HEK293 (cell line): ENCODE measurements at regions not wholly inside any gene's neighbourhood (a gene's known extent, or its start where the extent isn't known, plus 50 kb on each side); places are given as distances from the start of the nearest gene placed in this dataset.

Experiments used
- BCL11A ChIP-seq: fragments of 450-650 bp; formaldehyde crosslinking; IDR thresholded peaks from 2 replicates; pipeline ENCODE4 v1.5.1; 2016; ENCODE audit warnings: low read depth, missing biosample characterization, missing genetic modification characterization
- KLF9 ChIP-seq: fragments of 450-650 bp; formaldehyde crosslinking; IDR thresholded peaks from 2 replicates; pipeline ENCODE4 v1.5.1; 2016; ENCODE audit warnings: missing biosample characterization, missing genetic modification characterization, low read depth
- OSR2 ChIP-seq: fragments of 450-650 bp; formaldehyde crosslinking; IDR thresholded peaks from 2 replicates; pipeline ENCODE4 v1.5.1; 2016; ENCODE audit warnings: missing biosample characterization, missing genetic modification characterization
- ZNF23 ChIP-seq: fragments of 450-650 bp; formaldehyde crosslinking; IDR thresholded peaks from 2 replicates; pipeline ENCODE4 v1.5.1; 2016; ENCODE audit warnings: missing biosample characterization, missing genetic modification characterization, borderline replicate concordance
- TF ChIP-seq, protein P1 (sequence below): fragments of 450-650 bp; formaldehyde crosslinking; IDR thresholded peaks from 2 replicates; pipeline ENCODE4 v1.5.1; 2016; ENCODE audit warnings: missing biosample characterization, missing genetic modification characterization, borderline replicate concordance
- TF ChIP-seq, protein P2 (sequence below): fragments of 450-650 bp; formaldehyde crosslinking; IDR thresholded peaks from 2 replicates; pipeline ENCODE4 v1.5.1; 2016; ENCODE audit warnings: missing biosample characterization, missing genetic modification characterization
- TF ChIP-seq, protein P3 (sequence below): fragments of 450-650 bp; formaldehyde crosslinking; IDR thresholded peaks from 2 replicates; pipeline ENCODE4 v1.5.1; 2016; ENCODE audit warnings: missing biosample characterization, missing genetic modification characterization
- TF ChIP-seq, protein P4 (sequence below): fragments of 450-650 bp; formaldehyde crosslinking; IDR thresholded peaks from 2 replicates; pipeline ENCODE4 v1.5.1; 2016; ENCODE audit warnings: missing biosample characterization, missing genetic modification characterization

DNA sequence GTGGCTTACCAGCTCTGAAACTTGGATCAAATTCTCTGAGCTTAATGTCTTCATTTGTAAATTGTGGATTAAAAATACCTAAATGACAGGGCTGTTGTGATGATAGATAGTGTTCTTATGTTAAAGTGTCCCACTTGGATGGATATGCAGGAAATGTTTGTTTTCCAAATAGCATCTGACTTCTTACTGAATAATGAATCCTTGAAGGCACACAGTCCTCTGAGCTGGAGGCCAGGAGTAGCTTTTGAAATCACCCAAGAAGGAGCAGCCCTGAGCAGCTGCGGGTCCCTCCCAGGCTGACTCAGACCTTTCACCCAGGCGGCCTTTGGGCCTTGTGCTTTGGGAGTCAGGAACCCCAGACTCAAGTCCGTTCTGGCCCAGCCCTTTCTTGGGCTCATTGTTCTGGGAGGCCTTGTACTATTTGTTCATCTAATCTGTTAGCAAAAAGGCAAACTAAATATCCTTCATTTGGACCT lies 173.0 kb upstream of the GATA6 start:
- TF ChIP-seq OSR2 (tag by site-specific recombination) (no peak), ZNF23 (tag by site-specific recombination) (no peak), BCL11A (no peak), KLF9 (no peak)
- TF ChIP-seq, protein P1, sequence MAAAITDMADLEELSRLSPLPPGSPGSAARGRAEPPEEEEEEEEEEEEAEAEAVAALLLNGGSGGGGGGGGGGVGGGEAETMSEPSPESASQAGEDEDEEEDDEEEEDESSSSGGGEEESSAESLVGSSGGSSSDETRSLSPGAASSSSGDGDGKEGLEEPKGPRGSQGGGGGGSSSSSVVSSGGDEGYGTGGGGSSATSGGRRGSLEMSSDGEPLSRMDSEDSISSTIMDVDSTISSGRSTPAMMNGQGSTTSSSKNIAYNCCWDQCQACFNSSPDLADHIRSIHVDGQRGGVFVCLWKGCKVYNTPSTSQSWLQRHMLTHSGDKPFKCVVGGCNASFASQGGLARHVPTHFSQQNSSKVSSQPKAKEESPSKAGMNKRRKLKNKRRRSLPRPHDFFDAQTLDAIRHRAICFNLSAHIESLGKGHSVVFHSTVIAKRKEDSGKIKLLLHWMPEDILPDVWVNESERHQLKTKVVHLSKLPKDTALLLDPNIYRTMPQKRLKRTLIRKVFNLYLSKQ = no peak
- TF ChIP-seq, protein P2, sequence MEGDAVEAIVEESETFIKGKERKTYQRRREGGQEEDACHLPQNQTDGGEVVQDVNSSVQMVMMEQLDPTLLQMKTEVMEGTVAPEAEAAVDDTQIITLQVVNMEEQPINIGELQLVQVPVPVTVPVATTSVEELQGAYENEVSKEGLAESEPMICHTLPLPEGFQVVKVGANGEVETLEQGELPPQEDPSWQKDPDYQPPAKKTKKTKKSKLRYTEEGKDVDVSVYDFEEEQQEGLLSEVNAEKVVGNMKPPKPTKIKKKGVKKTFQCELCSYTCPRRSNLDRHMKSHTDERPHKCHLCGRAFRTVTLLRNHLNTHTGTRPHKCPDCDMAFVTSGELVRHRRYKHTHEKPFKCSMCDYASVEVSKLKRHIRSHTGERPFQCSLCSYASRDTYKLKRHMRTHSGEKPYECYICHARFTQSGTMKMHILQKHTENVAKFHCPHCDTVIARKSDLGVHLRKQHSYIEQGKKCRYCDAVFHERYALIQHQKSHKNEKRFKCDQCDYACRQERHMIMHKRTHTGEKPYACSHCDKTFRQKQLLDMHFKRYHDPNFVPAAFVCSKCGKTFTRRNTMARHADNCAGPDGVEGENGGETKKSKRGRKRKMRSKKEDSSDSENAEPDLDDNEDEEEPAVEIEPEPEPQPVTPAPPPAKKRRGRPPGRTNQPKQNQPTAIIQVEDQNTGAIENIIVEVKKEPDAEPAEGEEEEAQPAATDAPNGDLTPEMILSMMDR (tag by site-specific recombination) = no peak
- TF ChIP-seq, protein P3, sequence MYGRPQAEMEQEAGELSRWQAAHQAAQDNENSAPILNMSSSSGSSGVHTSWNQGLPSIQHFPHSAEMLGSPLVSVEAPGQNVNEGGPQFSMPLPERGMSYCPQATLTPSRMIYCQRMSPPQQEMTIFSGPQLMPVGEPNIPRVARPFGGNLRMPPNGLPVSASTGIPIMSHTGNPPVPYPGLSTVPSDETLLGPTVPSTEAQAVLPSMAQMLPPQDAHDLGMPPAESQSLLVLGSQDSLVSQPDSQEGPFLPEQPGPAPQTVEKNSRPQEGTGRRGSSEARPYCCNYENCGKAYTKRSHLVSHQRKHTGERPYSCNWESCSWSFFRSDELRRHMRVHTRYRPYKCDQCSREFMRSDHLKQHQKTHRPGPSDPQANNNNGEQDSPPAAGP (tag by site-specific recombination) = no peak
- TF ChIP-seq, protein P4, sequence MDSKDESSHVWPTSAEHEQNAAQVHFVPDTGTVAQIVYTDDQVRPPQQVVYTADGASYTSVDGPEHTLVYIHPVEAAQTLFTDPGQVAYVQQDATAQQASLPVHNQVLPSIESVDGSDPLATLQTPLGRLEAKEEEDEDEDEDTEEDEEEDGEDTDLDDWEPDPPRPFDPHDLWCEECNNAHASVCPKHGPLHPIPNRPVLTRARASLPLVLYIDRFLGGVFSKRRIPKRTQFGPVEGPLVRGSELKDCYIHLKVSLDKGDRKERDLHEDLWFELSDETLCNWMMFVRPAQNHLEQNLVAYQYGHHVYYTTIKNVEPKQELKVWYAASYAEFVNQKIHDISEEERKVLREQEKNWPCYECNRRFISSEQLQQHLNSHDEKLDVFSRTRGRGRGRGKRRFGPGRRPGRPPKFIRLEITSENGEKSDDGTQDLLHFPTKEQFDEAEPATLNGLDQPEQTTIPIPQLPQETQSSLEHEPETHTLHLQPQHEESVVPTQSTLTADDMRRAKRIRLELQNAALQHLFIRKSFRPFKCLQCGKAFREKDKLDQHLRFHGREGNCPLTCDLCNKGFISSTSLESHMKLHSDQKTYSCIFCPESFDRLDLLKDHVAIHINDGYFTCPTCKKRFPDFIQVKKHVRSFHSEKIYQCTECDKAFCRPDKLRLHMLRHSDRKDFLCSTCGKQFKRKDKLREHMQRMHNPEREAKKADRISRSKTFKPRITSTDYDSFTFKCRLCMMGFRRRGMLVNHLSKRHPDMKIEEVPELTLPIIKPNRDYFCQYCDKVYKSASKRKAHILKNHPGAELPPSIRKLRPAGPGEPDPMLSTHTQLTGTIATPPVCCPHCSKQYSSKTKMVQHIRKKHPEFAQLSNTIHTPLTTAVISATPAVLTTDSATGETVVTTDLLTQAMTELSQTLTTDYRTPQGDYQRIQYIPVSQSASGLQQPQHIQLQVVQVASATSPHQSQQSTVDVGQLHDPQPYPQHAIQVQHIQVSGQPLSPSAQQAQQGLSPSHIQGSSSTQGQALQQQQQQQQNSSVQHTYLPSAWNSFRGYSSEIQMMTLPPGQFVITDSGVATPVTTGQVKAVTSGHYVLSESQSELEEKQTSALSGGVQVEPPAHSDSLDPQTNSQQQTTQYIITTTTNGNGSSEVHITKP (tag by site-specific recombination) = no peak
